ENCODE measurements at regions not wholly inside any gene's neighbourhood (a gene's known extent, or its start where the extent isn't known, plus 50 kb on each side); places are given as distances from the start of the nearest gene placed in this dataset.
"Not testable (repeated sequence)": the region's sequence is repeated elsewhere in the genome, so short reads cannot be mapped to it uniquely, and the experiment has no call there.

DNA sequence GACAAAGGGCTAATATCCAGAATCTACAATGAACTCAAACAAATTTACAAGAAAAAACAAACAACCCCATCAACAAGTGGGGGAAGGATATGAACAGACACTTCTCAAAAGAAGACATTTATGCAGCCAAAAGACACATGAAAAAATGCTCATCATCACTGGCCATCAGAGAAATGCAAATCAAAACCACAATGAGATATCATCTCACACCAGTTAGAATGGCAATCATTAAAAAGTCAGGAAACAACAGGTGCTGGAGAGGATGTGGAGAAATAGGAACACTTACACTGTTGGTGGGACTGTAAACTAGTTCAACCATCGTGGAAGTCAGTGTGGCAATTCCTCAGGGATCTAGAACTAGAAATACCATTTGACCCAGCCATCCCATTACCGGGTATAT is 98.9 kb upstream of the WDR44 start:
- not testable (repeated sequence) for H3K4me3 ChIP-seq; H3K4me1 ChIP-seq (replicated peaks in 1 of 2); H3K27ac ChIP-seq; ATAC-seq (replicated peaks in 6 of 8)
- in situ Hi-C loops (cut with MboI; ENCODE audit: low pct_unique_long_range_greater_than_20kb in 2 of 9, low sequenced_read_pairs in 9 of 9, unreplicated experiment in 9 of 9): loop anchor here in 1 of 9 experiments (25.0 kb wide), 1 partner anchor 260 kb away; no protein-coding TSS in a partner anchor
- no CpG with 5 or more reads among the region's 2 CpGs for WGBS, 10 experiments

DNA sequence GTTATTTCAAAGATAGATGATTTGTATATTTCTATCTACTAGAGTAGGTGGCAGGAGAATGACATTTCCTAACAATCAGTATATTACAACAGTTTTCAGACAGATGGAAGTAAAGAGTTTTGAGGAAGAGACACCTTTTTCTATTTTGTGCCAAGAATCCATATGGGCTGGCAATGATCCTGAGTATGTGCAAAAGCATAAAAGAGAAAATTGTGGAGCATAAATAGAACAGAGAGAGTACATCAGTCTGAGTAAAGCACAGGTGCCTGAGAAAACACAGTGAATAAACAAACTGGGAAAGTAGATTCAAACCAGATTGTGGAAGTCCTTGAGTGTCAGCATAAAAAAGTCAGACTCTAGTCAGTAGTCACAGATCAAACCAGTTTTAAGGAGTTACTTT is 96.8 kb upstream of the WDR44 start:
- H3K4me3 ChIP-seq: no peak overlapping the region
- in situ Hi-C loops (cut with MboI; ENCODE audit: low pct_unique_long_range_greater_than_20kb in 2 of 9, low sequenced_read_pairs in 9 of 9, unreplicated experiment in 9 of 9): loop anchor here in 1 of 9 experiments (25.0 kb wide), 1 partner anchor 262 kb away; no protein-coding TSS in a partner anchor
- no peak overlapping the region for H3K27ac ChIP-seq
- no peak for ATAC-seq (replicated peaks in 6 of 8)
- H3K4me1 ChIP-seq (replicated peaks in 1 of 2): no peaks in the 10 kb centered on the region

DNA sequence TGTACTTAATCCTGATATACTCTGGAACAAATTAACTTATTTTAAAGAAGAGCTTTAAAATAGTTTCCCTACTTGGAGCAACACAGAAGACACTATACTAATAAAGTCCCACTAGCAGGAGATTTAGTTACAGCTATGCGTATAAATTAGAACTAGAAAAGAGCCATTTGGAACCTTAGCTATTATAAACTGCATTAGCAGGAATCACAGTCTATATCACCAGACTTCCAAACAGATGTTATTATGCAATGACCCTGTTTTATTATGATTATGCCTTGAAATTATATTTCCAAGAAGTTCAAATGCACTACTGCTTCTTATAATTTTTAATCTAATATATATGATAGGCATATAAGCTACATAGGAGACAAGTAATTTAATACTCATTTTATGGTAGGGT is 95.5 kb upstream of the WDR44 start:
- in situ Hi-C loops (cut with MboI; ENCODE audit: low pct_unique_long_range_greater_than_20kb in 2 of 9, low sequenced_read_pairs in 9 of 9, unreplicated experiment in 9 of 9): no loop called here
- no peak for ATAC-seq (replicated peaks in 6 of 8)
- H3K4me3 ChIP-seq: no peak overlapping the region
- H3K4me1 ChIP-seq (replicated peaks in 1 of 2): no peaks in the 10 kb centered on the region
- WGBS, 10 experiments: 20 to 100% (median 71%) methylated on average over 1 of the region's 1 CpG; no CpG with 5 or more reads in 5 of the 10 experiments
- no peak overlapping the region for H3K27ac ChIP-seq

DNA sequence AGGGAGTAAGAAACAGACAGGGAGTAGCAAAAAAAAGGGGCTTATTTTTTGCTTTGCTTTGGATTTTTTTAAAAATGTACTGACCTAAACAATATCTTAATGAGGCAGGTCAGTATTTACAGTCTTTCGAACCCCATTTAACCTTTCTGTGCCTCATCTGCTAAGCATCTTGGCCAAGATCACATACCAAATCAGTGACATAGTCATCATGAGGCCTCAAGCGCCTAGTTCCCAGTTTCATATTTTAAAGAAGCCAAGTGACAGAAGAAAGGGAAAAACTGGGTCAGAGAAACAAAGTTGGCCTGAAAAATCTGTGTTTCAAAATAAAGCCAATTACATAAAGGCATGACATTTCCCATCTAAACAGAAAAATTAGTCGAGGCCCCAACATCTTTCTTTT is 94.6 kb upstream of the WDR44 start:
- Histone ChIP-seq H3K27ac (no peak overlapping the region), H3K4me3 (no peak overlapping the region), H3K4me1 (replicated peaks in 1 of 2) (no peaks in the 10 kb centered on the region)
- 0 to 100% (median 20%) methylated on average over 1 to 3 of the region's 3 CpGs; no CpG with 5 or more reads in 3 of the 10 experiments for WGBS, 10 experiments
- in situ Hi-C loops (cut with MboI; ENCODE audit: low pct_unique_long_range_greater_than_20kb in 2 of 9, low sequenced_read_pairs in 9 of 9, unreplicated experiment in 9 of 9): no loop called here
- no peak for ATAC-seq (replicated peaks in 6 of 8)

DNA sequence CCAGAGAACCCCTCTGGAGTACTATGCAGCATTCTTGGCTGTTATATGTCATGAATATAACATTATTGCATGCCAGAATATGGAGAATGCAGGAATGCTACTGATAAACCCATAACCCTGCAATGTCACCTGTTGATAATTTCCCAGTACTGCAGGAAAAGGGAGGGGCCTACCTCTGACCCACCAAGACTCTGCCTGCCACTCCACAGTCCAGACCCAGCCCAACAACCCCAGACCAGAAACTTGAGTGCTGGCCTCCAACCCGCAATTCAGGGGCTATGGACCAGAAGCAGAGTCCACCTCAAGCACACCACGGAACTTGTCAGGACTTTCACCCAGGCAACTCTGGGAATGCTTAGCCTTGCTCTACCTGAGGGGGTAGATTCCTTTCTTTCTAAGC is 92.9 kb upstream of the WDR44 start:
- no CpG with 5 or more reads among the region's 2 CpGs for WGBS, 10 experiments
- in situ Hi-C loops (cut with MboI; ENCODE audit: low pct_unique_long_range_greater_than_20kb in 2 of 9, low sequenced_read_pairs in 9 of 9, unreplicated experiment in 9 of 9): no loop called here
- peak in 1 of 8 experiments; percentile 28 for ATAC-seq (replicated peaks in 6 of 8)
- H3K27ac ChIP-seq: no peak overlapping the region
- no peak overlapping the region for H3K4me3 ChIP-seq
- H3K4me1 ChIP-seq (replicated peaks in 1 of 2): no peaks in the 10 kb centered on the region

DNA sequence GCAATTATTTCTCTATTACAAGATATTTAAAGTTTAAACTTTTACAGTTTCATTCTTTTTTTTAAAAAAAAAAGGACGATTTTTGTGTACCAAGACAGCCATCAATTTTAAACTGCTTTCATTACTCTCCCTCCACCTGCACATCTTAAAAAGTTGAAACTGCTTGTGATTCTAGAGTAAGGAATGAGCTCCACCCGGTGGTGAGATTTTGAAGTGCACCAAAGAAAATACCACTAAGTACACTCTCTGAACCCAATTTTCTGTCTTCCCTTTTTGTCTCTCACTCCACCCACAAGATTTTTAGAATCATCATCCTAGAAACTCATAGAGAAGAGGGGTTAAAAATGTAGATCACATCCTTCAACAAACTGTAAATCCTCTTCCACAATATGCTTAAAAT is 91.3 kb upstream of the WDR44 start:
- WGBS, 10 experiments: 0% methylated on average over 1 to 2 of the region's 2 CpGs; no CpG with 5 or more reads in 5 of the 10 experiments
- Histone ChIP-seq H3K4me1 (replicated peaks in 1 of 2) (no peaks in the 10 kb centered on the region), H3K27ac (no peak overlapping the region), H3K4me3 (no peak overlapping the region)
- in situ Hi-C loops (cut with MboI; ENCODE audit: low pct_unique_long_range_greater_than_20kb in 2 of 9, low sequenced_read_pairs in 9 of 9, unreplicated experiment in 9 of 9): no loop called here
- ATAC-seq (replicated peaks in 6 of 8): peak in 1 of 8 experiments; percentile 46

DNA sequence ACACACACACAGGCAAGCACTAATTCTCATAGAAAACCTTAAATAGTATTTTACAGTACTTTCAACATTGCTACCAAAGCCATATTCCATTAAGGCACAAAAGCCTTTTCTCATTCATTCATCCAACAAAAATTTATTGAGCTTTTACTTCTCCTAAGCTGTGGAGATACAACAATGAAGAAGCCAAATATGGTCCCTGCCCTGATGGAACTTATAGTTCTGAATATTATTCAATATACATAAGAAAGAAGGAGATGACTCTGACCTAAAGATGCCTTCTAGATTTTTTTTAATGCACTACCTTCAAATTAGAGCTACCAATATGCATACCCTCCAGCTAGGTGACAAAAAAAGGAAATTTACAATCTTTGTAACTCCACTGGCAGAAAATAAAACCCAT is 90.0 kb upstream of the WDR44 start:
- ATAC-seq (replicated peaks in 6 of 8): no peak
- Histone ChIP-seq H3K4me1 (replicated peaks in 1 of 2) (no peaks in the 10 kb centered on the region), H3K4me3 (no peak overlapping the region), H3K27ac (no peak overlapping the region)
- in situ Hi-C loops (cut with MboI; ENCODE audit: low pct_unique_long_range_greater_than_20kb in 2 of 9, low sequenced_read_pairs in 9 of 9, unreplicated experiment in 9 of 9): no loop called here

DNA sequence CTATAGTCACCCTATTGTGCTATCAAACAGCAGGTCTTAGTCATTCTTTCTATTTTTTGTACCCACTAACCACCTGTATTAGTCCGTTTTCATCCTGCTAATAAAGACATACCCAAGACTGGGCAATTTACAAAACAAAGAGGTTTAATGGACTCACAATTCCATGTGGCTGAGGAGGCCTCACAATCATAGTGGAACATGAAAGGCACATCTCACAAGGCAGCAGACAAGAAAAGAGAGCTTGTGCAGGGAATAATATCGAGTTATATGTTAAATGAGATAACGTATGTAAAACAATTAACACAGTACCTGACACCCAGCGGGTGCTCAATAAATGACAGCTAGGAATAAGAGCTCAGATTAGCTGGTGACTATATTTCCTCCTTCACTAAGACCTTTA is 88.1 kb upstream of the WDR44 start:
- no peaks in the 10 kb centered on the region for H3K4me1 ChIP-seq (replicated peaks in 1 of 2)
- no peak overlapping the region for H3K27ac ChIP-seq
- WGBS, 10 experiments: 0 to 93% (median 15%) methylated on average over 1 to 4 of the region's 4 CpGs; no CpG with 5 or more reads in 4 of the 10 experiments
- no peak overlapping the region for H3K4me3 ChIP-seq
- no peak for ATAC-seq (replicated peaks in 6 of 8)
- in situ Hi-C loops (cut with MboI; ENCODE audit: low pct_unique_long_range_greater_than_20kb in 2 of 9, low sequenced_read_pairs in 9 of 9, unreplicated experiment in 9 of 9): no loop called here

DNA sequence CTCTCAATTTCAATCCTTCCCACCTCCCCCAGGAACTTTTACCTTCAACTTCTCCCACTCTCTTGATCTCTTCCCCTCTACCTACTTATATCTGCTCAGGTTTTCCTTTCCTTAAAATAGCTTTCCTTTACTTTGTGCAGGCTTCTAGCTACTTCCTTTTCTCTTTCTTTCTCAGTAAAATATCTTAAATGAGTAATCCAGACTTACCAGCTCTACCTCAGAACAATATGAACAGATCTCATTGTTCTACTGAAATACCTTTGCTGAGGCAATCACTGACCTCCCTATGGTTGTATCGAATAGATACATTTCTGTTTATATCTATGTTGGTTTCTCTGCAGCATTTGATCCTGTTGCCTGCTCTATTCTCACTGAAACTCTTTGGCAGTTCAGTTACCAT is 86.7 kb upstream of the WDR44 start:
- no peak overlapping the region for H3K4me3 ChIP-seq
- H3K4me1 ChIP-seq (replicated peaks in 1 of 2): no peaks in the 10 kb centered on the region
- 17 to 100% (median 55%) methylated on average over 1 of the region's 1 CpG; no CpG with 5 or more reads in 5 of the 10 experiments for WGBS, 10 experiments
- no peak overlapping the region for H3K27ac ChIP-seq
- ATAC-seq (replicated peaks in 6 of 8): no peak
- in situ Hi-C loops (cut with MboI; ENCODE audit: low pct_unique_long_range_greater_than_20kb in 2 of 9, low sequenced_read_pairs in 9 of 9, unreplicated experiment in 9 of 9): no loop called here

DNA sequence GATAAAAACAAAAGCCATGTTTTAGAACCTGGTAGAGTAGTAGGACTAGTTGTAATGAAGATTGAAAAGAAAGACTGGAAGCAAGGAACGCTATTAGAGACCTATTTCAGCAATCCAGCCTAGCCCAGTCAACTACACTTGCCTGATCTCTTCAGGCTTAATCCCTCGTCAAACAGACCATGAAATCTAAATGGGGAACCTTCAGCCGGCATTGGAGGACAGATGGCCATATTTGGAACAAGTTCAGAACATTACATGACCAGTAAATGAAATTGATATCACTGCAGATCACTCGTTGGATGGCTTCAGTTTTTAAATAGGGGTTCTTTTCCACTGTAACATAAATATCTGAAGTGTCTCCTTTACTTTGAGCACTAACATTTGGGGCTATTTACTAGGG is 84.8 kb upstream of the WDR44 start:
- in situ Hi-C loops (cut with MboI; ENCODE audit: low pct_unique_long_range_greater_than_20kb in 2 of 9, low sequenced_read_pairs in 9 of 9, unreplicated experiment in 9 of 9): no loop called here

DNA sequence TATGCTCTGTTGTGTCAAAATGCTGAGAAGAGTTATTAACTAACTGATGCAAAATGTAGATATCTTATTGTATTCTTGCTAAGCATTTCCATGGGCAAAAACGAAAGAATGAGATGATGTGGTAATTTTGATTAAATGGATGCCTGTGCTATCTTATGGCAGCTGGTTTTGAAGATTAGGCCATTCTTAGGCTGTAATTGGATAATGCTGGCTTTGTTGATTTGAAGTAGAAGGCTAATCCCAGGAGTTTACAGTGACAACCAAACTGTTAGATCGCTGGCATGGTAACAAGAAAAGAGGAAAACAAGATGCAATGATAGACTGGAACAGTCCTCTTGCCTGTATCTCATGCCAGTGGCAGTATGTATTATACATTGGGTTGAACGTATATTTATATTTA is 74.1 kb upstream of the WDR44 start:
- H3K4me3 ChIP-seq: no peak overlapping the region
- in situ Hi-C loops (cut with MboI; ENCODE audit: low pct_unique_long_range_greater_than_20kb in 2 of 9, low sequenced_read_pairs in 9 of 9, unreplicated experiment in 9 of 9): no loop called here
- ATAC-seq (replicated peaks in 6 of 8): peak in 3 of 8 experiments; percentile 6 to 46 (median 23)
- WGBS, 10 experiments: 44 to 83% (median 64%) methylated on average over 1 to 3 of the region's 3 CpGs; no CpG with 5 or more reads in 6 of the 10 experiments
- no peak overlapping the region for H3K27ac ChIP-seq
- H3K4me1 ChIP-seq (replicated peaks in 1 of 2): no peaks in the 10 kb centered on the region

More for the DNA sequence above, 84.8 kb upstream of the WDR44 start:
- H3K4me3 ChIP-seq: no peak overlapping the region
- H3K4me1 ChIP-seq (replicated peaks in 1 of 2): no peaks in the 10 kb centered on the region
- WGBS, 10 experiments: 29 to 80% (median 48%) methylated on average over 1 to 4 of the region's 4 CpGs; no CpG with 5 or more reads in 4 of the 10 experiments
- H3K27ac ChIP-seq: no peak overlapping the region
- ATAC-seq (replicated peaks in 6 of 8): no peak

DNA sequence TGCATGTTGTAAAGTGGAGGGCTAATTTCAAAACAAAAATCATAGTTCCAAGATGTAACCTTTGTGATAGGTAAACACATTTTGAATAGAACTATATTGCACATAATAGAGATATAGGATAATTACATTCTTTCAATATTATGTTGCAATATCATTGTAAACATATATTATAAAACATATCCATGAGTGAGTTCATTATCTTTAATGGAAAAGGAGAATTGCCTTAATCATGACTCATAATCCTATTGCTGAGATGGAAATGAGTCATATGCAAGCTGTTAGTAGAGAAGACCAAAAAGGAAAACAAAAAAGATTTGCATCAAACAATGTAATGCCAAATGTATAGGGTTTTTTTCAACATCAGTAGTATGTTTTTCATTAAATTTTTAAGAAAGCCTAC is 73.7 kb upstream of the WDR44 start:
- Histone ChIP-seq H3K27ac (no peak overlapping the region), H3K4me1 (replicated peaks in 1 of 2) (no peaks in the 10 kb centered on the region), H3K4me3 (no peak overlapping the region)
- in situ Hi-C loops (cut with MboI; ENCODE audit: low pct_unique_long_range_greater_than_20kb in 2 of 9, low sequenced_read_pairs in 9 of 9, unreplicated experiment in 9 of 9): no loop called here
- peak in 4 of 8 experiments; percentile 20 to 41 (median 28) for ATAC-seq (replicated peaks in 6 of 8)

DNA sequence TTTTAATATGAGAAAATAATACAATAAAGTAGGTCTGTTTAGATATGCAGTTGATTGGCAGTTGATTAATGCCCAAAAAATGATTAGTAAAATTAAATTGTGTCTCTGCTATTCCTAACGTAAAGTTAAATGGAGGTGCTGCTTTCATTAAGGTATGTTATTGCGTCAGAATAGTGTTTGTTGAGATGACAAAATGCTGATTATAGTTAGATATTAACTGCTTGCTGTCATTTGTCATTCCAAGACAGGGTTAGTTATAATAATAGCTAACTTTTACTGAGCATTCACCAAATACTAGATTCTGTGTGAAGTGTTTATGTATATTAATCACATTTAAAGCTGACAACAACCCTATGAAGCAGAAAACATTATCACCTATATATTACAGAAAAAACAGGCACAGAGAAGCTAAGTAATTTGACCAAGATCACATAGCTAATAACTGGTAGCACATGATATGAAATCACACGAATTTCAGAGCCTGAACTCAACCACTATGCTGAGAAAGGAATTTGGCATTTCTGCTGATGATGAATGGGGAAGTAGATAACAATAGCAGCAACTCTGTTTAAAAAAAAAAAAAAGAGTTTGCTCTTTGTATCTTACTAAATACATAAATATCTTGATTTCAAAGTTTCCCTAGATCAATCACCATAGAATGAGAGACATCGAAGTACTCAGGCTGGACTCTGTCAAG is 59.7 kb upstream of the WDR44 start:
- no peak overlapping the region for H3K4me3 ChIP-seq
- peaks cover 0 to 5% of the 10 kb centered on the region in 2 donors for H3K4me1 ChIP-seq (replicated peaks in 1 of 2)
- in situ Hi-C loops (cut with MboI; ENCODE audit: low pct_unique_long_range_greater_than_20kb in 2 of 9, low sequenced_read_pairs in 9 of 9, unreplicated experiment in 9 of 9): no loop called here
- no peak for ATAC-seq (replicated peaks in 6 of 8)
- H3K27ac ChIP-seq: no peak overlapping the region
- WGBS, 10 experiments: 8 to 83% (median 40%) methylated on average over 1 to 4 of the region's 4 CpGs; no CpG with 5 or more reads in 5 of the 10 experiments

DNA sequence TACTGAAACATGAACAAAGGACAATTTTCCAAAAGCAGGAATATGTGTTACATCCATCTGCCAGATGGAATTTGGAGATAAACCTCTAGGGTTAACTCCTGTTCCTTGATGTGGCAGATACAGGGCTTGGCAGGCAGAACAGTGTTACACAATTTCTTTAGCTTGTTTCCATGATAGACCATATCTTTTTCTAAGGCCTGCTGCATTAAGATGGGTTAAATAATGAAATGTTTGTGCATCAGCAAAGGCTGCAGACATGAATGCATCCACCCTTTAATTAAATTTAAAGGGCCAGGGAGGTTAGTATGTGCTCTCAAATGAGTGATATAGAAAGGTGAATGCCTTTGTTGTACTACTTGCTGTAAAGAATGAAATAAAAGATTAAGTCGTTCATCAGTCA is 50.1 kb upstream of the WDR44 start:
- ATAC-seq (replicated peaks in 6 of 8); H3K27ac ChIP-seq; H3K4me1 ChIP-seq (replicated peaks in 1 of 2); H3K4me3 ChIP-seq; in situ Hi-C loops (cut with MboI; ENCODE audit: low pct_unique_long_range_greater_than_20kb in 2 of 9, low sequenced_read_pairs in 9 of 9, unreplicated experiment in 9 of 9): not testable (repeated sequence)
- WGBS, 10 experiments: 0 to 100% (median 50%) methylated on average over 1 of the region's 1 CpG; no CpG with 5 or more reads in 6 of the 10 experiments
